Ishikawa (cell line): ENCODE measurements at regions not wholly inside any gene's neighbourhood (a gene's known extent, or its start where the extent isn't known, plus 50 kb on each side); places are given as distances from the start of the nearest gene placed in this dataset.

Experiments used
- EGR1 ChIP-seq: IDR thresholded peaks from 2 replicates; pipeline ENCODE4 v1.6.1; 2012
- MAX ChIP-seq: IDR thresholded peaks from 2 replicates; pipeline ENCODE4 v1.6.1; 2012
- RAD21 ChIP-seq: IDR thresholded peaks from 2 replicates; pipeline ENCODE4 v1.6.1; 2012; ENCODE audit warnings: low read depth
- REST ChIP-seq: IDR thresholded peaks from 2 replicates; pipeline ENCODE4 v1.6.1; 2012; ENCODE audit warnings: low read depth, mild to moderate bottlenecking
- TAF1 ChIP-seq: IDR thresholded peaks from 2 replicates; pipeline ENCODE4 v1.6.1; 2012; ENCODE audit warnings: low read depth, mild to moderate bottlenecking
- YY1 ChIP-seq: IDR thresholded peaks from 2 replicates; pipeline ENCODE4 v1.6.1; 2012; ENCODE audit warnings: low read depth

- TF ChIP-seq REST (no peak), EGR1 (no peak), MAX (no peak), TAF1 (no peak), RAD21 (no peak), YY1 (no peak)
Observed at GRCh38 chr5:96530901-96531300, 97.9 kb upstream of the PCSK1 start.
